Activated T-cell treated with anti-CD3 and anti-CD28 coated beads for 24 hours (primary cell): ENCODE measurements at regions not wholly inside any gene's neighbourhood (a gene's known extent, or its start where the extent isn't known, plus 50 kb on each side); places are given as distances from the start of the nearest gene placed in this dataset.

Source experiments
- DNase-seq: peaks from one replicate; pipeline ENCODE4 v3.0.0-alpha.2; 2020; ENCODE audit warnings: low read depth

DNA sequence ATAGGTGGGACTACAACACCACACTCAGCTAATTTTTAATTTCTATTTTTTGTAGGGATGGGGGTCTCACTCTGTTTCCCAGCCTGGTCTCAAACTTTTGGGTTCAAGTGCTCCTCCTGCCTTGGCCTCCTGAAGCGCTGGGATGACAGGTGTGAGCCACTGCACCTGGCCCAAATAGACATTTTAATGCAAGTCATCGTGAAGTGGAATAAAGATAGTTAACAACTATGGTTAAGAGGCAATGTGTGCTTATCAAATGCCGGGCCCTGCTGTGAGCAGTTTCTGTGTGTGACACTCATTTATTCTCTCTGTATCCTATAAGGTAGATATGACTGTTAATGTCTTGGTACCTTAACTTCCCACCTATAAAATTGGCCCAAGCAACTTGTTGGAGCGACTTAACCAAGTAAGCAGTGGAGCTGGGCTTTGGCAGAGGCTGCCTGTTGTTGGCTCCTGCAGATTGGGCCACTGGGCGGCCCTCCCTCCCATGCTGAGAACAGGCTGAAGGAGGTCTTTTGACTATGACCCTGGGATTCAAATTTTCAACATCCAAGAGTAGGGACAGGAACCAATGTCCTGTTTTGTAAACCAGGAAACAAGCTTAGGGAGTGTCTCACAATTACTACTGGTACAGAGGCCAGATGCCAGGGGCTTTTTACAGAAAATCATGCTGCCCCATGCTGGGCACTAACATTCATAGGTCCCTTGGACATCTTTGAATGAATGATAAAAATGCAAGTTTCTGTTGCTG lies 450.7 kb downstream of the TSHZ3 start:
- DNase-seq, result no peak

DNA sequence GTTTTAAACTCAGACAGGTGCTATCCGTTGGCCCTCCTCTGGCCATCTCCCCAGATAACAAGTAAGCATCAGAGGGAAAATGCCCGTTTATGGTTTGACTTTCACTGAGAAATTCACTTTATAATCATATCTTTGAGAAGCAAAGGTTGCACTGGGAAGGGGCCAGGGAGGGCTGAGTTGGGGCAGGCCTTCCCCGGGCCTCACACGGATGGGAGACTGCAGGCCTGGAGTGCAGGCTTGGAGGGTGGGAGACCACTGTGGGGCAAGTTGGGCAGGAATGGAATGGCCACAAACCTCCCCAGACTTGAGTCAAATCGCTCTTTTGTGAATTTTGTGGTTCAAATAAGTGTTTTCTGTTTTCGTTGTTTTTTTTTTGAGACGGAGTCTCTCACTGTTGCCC lies 451.7 kb downstream of the TSHZ3 start:
- no peak for DNase-seq

DNA sequence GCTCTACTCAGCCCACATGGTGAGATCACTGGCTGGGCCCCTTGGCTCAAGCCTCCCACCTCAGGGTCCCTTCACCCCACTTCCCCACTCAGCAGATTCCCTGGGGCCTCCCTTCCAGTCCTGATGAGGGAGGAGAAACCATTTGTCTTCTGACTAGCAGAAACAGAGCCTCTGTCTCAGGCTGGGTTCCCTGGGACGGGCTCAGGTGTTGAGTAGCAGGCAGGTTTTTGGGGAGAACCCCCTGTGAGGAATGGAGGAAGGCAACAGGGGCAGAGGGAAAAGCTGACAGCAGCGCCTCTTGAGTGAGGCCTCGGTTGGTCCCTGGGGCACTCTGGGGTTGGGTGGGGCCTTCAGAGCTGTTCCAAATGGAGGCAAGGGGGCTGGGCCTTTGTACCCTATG lies 452.2 kb downstream of the TSHZ3 start:
- no peak for DNase-seq

DNA sequence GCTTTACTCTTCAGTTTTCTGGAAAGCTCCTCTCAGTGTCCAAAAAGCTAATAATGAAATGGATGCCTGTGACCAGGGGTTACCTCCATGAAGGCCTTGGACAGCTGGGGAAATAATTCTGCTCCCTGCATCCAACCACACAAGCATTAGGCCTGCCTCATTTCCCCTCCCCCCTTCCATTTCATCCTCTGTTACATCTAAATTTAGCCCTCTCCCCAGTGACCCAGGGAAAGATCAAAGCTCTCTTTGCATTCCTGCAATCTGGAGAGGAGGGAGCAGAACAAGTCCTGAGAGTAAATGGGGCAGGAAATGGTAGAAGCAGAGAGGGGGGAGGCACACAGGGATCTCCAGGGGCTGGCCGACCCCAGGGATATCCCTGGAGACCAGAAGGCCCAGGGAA lies 452.7 kb downstream of the TSHZ3 start:
- no peak for DNase-seq

DNA sequence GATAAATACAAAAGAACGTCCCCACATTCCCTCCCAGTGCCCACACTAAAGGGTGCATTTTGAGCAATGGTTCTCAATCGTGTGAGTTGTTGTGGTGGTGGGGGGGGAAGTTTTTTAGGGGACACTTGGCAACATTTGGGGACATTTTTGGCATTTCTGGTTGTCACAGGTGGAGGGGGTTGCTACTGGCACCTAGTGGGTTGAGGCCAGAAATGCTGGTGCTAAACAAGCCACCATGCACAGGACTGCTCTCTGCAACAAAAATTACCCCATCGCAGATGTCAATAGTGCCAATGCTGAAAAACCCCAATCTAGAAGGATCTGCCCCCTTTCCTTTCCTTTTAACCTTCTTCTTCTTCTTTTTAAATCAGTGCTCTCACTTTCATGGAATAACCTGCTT lies 453.3 kb downstream of the TSHZ3 start:
- DNase-seq, result no peak

DNA sequence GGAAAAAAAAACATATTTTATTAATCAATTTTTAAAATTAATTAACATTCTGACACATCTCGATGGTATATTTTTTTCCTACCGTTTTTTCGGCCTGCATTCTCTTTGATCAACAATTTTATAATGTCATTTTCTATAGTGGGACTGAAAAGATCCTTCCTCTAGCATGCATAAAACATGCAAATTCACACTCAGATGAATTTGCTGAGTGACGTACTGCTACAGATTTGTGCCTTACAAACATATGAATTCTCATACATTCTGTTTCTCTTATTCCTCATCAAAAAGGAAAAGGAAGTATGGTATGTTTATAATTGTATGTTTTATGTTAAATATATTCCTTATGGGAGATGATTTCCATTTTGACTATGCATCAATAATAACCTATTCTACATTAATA lies 458.2 kb downstream of the TSHZ3 start:
- DNase-seq, result no peak

DNA sequence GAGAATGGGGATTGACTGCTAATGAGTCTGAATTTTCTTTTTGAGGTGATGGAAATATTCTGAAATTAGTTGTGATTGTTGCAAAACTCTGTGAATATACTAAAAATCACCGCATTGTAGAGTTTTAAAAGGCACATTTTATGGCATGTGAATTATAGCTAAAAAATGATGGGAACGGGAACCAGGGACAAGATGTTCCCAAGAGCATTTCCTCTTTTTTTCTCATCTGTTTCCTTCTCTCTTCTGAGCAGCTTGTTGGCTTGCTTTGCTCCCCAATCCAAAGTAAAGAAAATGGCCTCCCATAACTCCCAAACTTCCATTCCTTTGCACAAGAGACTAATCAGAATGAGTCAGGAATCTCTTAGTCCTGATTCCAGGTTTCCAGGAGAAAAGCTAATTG lies 459.2 kb downstream of the TSHZ3 start:
- DNase-seq, result no peak

DNA sequence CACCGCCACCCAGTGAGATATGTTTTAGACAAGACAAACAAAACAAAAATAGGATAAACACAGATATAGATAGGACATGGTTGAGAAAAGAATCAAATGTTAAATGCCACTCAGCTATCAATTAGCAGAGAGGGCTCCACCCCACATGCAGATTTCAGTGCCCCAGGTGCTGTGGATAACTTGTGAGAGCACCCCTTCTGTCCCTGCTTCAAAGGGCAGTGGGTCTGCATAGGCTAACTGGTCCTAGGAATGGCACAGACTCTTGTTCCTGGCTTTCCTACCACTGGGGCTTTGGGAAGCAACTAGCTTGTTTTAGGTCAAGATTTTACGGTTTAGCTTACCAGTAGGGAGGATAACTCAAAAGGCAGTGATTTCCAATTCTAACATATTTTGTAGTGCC lies 460.3 kb downstream of the TSHZ3 start:
- no peak for DNase-seq

DNA sequence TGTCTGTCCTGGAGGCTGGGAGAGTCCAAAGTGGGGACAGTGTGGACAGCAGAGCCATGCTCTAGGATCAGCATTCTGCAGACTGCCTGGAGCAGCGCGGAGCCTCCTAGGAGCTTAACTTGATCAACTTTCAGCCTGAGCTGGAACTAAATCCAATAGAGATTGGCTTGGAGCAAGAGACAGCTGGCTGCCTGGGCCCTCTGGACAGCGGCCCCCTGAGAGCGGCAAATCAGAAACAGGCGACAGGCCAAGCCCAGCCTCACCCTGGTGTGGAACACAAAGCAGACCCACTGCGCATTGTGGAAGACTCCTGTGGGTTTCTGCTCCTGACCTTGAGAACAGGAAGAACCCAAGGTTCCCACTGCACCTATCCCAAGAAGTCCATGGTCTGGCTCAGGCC lies 462.2 kb downstream of the TSHZ3 start:
- no peak for DNase-seq

DNA sequence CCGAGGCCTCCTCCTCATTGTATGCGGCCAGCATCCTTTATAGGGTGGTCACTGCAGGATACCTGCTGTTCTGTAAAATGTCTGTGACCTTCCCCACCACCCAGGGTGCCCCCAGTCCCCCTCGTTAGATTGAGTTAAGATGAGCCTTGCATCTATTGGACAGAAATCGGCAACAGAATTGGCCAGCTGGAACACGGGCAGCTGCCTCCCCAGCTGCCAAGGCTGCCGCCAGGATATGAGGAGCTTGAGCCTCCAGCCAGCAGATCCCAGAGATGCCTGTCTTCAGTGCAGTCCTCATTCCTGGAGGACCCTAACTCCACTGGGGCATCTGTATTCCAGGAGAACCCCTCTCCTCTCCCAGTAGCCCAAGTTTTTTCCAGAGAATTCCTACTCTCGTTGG lies 463.0 kb downstream of the TSHZ3 start:
- DNase-seq, result no peak

DNA sequence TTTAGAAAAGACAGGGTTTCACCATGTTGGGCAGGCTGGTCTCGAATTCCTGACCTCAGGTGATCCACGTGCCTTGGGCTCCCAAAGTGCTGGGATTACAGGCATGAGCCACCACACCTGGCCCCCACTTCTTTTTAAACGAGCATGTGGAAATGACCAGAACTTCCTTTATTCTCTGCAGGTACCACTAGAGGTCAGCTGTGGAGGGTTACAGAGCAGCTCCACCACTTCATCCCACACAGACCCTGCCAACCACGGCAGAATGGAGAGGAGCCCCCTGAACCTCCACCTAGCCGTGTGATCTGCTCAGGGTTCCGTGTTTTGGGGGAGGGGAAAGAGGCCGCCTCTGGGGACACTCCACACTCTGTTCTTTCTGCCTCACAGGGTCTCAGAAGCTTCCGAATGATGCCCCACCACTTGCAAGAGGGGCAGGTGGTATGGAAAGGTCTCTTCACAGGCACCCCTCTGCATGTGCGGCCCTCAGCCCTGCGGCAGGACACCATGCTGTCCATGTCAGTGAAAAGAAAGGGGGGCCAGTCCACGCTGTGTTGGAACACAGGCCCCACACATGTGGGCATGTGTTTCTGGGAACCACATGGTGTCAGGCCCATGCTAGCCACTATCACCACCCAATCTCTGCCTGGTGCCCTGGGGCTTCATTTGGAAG lies 465.0 kb downstream of the TSHZ3 start:
- DNase-seq, result no peak

DNA sequence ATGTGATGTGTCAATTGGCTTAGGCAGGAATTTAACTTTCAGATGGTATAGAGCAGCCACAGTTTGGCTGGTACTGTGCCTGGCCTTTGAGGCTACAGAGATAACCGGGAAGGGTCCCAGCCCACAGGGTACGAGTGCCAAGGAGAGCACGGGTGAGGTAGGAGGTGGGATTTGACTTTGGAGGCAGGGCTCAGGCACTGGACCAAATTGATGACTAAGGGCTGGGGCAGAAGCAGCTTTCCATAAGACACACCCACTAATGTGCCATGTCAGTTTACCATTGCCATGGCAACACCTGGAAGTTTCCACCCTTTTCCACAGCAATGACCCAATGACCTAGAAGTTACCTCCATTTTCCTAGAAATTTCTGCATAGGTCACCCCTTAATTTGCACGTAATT lies 466.2 kb downstream of the TSHZ3 start:
- DNase-seq, result no peak

DNA sequence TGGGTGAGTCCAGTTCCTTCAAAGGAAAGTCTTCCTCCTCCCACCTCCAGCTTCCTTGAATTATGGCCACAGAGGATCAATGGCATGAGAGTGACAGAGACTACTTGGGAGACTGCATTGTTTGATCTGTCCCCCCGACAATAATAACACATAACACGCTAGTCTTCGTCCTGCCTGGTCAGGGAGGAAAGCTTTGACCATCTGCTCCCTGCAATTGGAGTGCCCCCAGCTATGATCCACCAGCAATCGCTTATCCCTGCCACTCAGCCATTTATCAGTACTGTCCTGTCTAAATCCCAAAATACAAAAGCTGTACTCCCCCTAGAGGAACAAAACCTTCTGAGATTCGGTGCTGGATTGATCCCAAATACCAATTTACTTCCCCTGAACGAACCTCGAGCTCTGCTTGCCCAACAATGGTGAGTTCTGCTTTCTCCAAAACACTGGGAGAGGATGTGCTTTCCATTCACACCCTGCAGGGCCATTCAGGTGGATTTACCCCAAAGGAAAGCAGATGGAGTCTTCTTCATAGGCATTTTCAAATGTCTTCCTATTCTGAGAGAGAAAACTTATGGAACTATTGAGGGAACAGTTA lies 466.7 kb downstream of the TSHZ3 start:
- DNase-seq, result no peak

DNA sequence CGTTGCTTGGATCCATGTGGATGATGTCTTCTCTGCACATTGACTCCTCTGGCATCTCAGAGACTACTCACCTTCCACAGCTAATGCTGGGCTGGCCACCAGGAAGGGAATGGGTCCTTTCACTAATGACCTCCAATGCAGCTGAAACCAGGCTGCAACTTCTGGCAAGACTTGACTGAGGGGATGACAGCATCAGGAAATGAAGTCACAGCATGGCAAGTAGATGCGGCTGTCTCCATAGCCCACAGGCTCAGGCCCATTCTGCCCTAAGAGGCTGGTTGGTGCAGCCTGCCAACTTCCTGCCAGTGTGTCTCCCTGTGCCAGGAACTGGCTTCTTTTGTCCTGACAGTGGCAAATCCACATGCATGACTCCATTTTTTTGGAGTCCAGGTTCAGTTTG lies 467.3 kb downstream of the TSHZ3 start:
- no peak for DNase-seq

DNA sequence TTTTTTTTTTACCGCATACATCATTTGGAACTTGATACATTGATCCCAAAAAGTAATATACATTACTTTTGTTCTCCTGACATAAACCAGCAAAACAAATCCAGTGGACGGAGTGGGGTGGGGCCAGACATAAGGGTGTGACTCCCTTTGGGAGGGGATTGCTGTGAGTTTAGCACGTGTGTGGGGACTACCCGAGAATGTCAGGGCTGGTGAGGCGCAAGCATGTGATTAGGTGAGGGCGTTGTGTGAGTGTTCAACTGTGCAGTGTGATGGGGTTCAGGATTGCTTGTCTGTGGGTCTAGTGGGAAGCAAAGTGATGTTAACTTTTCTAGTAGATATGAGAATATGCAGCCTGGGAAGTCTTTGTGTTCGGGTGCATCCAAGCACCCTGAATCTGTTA lies 468.0 kb downstream of the TSHZ3 start:
- no peak for DNase-seq

DNA sequence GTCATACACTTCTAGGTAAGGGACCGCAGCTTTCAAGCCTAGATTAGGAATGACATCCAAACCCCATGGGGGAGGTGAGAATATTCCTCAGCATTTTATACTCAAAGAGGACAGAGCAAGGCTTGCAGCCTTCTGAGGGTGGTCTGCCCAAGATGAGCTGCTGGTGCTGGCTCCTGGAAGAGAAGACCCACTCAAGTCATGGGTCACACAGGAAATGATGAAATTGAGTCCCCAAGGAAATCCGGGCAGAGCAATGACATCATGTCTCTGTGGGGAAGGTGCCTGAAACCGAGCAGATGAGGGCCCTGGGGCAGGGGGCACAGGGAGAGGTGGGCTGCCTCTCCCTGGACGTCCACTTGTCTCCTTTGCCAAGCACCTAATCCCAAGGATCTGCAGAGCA lies 468.7 kb downstream of the TSHZ3 start:
- no peak for DNase-seq

DNA sequence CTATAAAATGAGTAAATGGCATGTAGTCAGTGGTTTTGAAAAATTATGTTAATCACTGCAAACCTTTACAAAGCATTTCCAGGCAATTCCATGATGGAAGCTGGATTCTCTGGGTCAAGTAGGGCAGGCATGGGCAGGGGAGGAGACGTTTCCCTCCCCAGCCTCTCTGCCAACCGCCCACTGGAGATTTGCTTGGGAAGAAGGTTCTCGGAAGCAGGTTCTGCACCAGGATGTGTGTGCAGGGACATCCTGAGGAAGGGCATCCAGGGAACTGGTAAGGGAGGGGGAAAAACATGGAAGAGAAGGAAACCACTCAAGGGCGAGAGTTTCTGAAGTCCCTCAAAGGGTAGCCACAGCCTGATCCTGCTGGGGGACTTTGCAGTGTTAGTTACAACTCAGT lies 469.1 kb downstream of the TSHZ3 start:
- DNase-seq, result no peak

DNA sequence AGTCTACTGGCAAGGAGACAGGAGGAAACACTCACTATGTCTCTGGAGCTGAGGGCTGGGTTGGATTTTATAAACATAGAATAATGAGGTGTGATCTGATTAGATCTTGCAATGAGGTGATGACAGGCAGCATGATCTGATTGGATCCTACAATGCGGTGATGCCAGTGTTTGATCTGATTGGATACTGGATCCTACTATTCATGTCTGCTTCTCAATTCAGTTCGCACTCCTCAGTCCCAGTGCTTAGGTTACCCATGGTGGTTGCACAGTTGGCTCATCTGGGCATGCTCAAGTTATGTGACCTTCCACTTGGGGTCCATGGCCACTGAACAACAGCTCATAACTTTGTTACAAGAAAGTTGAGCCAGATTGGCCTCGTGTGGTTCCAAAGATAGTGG lies 469.5 kb downstream of the TSHZ3 start:
- DNase-seq, result no peak

DNA sequence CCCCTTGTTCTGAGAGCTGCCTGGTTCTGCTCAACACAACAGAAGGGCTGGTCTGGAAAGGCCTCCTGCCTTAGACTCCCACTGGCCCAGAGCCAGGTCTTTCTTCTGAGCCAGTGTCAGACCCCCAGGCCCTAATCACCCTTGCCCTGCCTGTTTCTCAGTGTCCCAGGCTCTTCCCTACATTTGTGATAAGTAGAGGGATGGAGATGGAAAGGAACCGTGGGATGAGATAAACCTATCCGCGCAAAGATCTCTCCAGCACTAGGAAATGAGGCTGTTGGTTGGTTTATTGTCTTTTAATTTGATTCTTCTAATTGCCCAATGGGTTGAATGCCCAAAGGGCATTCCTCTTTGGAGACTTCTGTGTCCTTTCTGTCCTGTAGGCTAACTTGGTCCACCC lies 470.0 kb downstream of the TSHZ3 start:
- no peak for DNase-seq

DNA sequence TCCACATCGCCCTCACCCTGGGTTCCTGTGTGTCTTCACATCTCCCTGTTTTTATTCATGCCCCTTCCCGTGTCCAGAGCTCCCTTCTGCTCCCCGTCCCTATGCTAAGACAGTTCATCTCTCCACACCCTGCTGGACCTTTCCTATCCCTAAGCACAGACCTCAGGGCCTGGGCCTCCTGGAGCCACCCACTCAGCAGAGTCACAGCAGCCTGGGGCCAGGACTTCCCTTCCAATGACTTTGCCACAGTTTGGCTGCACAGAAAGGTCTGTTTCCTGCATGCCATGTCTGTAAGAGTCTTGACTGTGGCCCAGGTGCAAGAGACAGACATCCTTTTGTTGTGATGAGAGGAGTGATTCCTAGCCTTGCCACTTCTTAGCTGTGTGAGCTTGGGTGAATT lies 470.7 kb downstream of the TSHZ3 start:
- DNase-seq, result no peak

DNA sequence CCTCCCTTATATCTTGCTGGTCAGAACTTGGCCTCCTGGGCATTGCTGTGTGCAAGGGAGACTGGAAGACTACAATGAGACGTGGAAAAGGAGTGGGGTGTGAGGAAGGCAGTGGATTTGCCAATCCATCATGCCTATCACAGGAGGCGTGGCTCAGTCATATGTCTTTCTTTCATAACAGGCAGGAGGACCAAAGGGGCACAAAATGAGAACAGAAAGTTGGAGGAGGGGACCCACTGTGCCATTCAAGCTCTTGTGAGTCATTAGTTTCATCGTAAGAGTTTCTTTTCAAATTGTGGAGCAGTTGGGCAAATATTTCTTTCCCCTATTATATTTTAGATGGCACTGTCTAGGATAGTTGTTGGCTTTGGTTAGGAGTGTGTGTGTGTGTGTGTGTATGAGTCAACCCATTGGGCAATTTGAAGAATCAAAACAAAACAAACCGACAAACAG lies 471.5 kb downstream of the TSHZ3 start:
- no peak for DNase-seq

DNA sequence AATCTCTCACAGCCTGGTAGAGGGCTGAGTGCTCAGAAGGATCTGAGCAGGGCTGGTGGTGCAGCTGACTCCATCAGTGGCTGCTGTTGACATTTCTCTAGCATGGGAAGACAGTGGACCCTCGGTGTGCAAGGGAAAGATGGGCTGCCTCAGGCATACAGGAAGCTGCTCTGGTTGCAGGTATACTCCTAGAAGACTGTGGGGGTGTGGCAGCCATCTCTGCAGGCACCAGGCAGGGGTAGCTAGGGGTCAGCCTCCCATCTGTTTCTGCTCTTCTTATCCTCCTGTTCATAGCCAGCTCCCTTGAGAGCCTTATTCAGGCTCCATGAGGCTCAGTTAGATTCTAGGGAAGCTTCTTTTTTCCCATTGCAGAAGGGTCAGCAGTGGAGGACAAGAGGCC lies 475.5 kb downstream of the TSHZ3 start:
- no peak for DNase-seq

DNA sequence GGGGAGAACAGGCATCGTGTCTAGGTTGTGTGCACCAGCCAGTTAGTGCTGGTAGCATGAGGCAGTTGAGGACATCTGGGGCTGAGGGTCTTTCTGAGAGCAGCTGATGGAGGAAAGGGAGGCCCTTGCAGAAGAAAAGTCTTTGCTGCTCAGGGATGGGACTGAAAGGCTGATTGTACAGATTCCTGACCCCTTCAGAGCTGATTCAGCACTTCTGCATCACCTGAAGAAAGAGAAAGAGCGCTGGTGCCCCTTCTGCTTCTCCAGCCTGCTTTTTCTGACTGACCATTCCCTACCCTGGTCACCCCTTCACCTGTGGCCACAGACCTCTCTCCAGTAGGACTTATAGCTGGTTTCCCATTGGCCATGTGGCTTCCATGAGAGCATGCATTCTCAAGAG lies 476.2 kb downstream of the TSHZ3 start:
- no peak for DNase-seq

DNA sequence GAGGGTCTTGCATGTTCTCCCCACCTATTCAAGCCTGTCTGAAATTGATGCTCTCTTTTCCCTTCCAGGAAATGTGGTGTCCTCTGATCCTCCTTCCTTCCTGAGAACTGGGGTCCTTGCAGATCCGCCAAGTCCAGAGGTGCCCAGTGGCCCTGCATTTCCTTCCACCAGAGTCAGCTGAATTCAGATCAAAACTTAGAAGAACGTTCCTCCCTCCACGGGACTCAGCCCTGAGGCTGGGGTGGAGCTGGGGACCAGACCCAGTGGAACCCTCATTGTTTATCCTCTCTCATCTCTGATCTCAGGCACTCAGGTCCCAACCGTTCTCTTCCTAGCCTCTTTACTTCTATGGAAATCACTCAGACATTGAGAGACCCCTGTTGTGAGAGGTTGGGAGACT lies 477.3 kb downstream of the TSHZ3 start:
- DNase-seq, result no peak
